ENCODE measurements at regions not wholly inside any gene's neighbourhood (a gene's known extent, or its start where the extent isn't known, plus 50 kb on each side); places are given as distances from the start of the nearest gene placed in this dataset.

GRCh38 chr13:82898586-82898985 lies 983.7 kb downstream of the SLITRK1 start:
- Histone ChIP-seq H3K9me1 (ENCODE audit: insufficient read depth, low read length) (no peaks in the 10 kb centered on the region), H3K18ac (ENCODE audit: low read depth, low read length) (no peak overlapping the region), H3K23ac (ENCODE audit: low read depth, low read length) (no peak overlapping the region), H3K4me2 (ENCODE audit: low read depth, low read length) (no peak overlapping the region), H3K4ac (ENCODE audit: low read depth, low read length) (no peak overlapping the region), H3K27ac (ENCODE audit: insufficient read depth, low read length) (no peak overlapping the region), H2BK15ac (ENCODE audit: low read depth, low read length) (no peak overlapping the region), H3K79me1 (ENCODE audit: low read depth in 1 of 2, low read length in 2 of 2) (no peaks in the 10 kb centered on the region), H3K9me3 (ENCODE audit: control insufficient read depth, insufficient read depth, low read length) (no peaks in the 10 kb centered on the region), H3K14ac (replicated peaks; ENCODE audit: low read depth, low read length) (no peak overlapping the region), H4K5ac (ENCODE audit: low read depth, low read length) (no peak overlapping the region), H4K20me1 (ENCODE audit: insufficient read depth, low read length) (no peaks in the 10 kb centered on the region), H2AK5ac (ENCODE audit: low read depth, low read length) (no peak overlapping the region), H2BK120ac (ENCODE audit: low read depth, low read length) (no peak overlapping the region), H2AFZ (replicated peaks; ENCODE audit: low read length, poor library complexity) (no peak overlapping the region), H2BK20ac (ENCODE audit: low read depth, low read length) (no peak overlapping the region), H3K27me3 (ENCODE audit: control insufficient read depth, insufficient read depth, low read length) (no peaks in the 10 kb centered on the region), H3K36me3 (ENCODE audit: control insufficient read depth, insufficient read depth, low read length) (no peaks in the 10 kb centered on the region), H3K4me1 (ENCODE audit: control insufficient read depth, insufficient read depth, low read length) (no peaks in the 10 kb centered on the region), H4K91ac (ENCODE audit: insufficient read depth, low read depth, low read length) (no peak overlapping the region), H2BK5ac (ENCODE audit: low read depth, low read length, poor library complexity, severe bottlenecking) (no peak overlapping the region), H2AK9ac (replicated peaks; ENCODE audit: low read depth, low read length, poor library complexity) (no peak overlapping the region), H3K4me3 (ENCODE audit: insufficient read depth, low read depth, low read length) (no peak overlapping the region), H3K56ac (ENCODE audit: extremely low read depth, insufficient read depth, low read length) (no peak overlapping the region), H3K9ac (ENCODE audit: low read depth, low read length) (no peak overlapping the region), H4K8ac (ENCODE audit: low read depth in 2 of 2, low read length in 2 of 2) (no peak overlapping the region)
- in situ Hi-C loops (cut with MboI; ENCODE audit: low sequenced_read_pairs), result no loop called here
- ATAC-seq (ENCODE audit: low read depth) (no peak), DNase-seq (no peak)
- POLR2A ChIA-PET (ENCODE audit: unreplicated experiment), result no interaction called here
- dilution Hi-C loops (cut with HindIII; ENCODE audit: low sequenced_read_pairs, unreplicated experiment), result no loop called here
- WGBS, 2 experiments (ENCODE audit: extremely low coverage in 2 of 2, insufficient read length in 1 of 2), result no CpG with 5 or more reads among the region's 3 CpGs
- CTCF ChIA-PET, result no interaction called here
- intact Hi-C loops (cut with micrococcal nuclease), result no loop called here
- BruUV-seq (replicated peaks), result no TSS peak
- TF ChIP-seq RCOR1 (IDR thresholded peaks at IDR 0.05; ENCODE audit: insufficient replicate concordance, low read length) (no peak), RAD21 (IDR thresholded peaks at IDR 0.05; ENCODE audit: low read length) (no peak), SMC3 (IDR thresholded peaks at IDR 0.05; ENCODE audit: low read depth, low read length) (no peak), RFX5 (IDR thresholded peaks at IDR 0.05; ENCODE audit: low read depth, low read length) (no peak), MXI1 (IDR thresholded peaks at IDR 0.05; ENCODE audit: borderline replicate concordance, low read depth, low read length) (no peak), CTCF (conservative IDR thresholded peaks at IDR 0.05; ENCODE audit: low read depth, low read length) (no peak), USF2 (IDR thresholded peaks at IDR 0.05; ENCODE audit: low read depth, low read length) (no peak), MAFK (IDR thresholded peaks at IDR 0.05; ENCODE audit: low read depth, low read length) (no peak), FOS (IDR thresholded peaks at IDR 0.05; ENCODE audit: low read depth, low read length) (no peak)

All from IMR-90 (cell line).